GM19351 (cell line): ENCODE measurements at regions not wholly inside any gene's neighbourhood (a gene's known extent, or its start where the extent isn't known, plus 50 kb on each side); places are given as distances from the start of the nearest gene placed in this dataset.
"Not testable (repeated sequence)": the region's sequence is repeated elsewhere in the genome, so short reads cannot be mapped to it uniquely, and the experiment has no call there.

Experiments
- ATAC-seq: cut with Tn5 transposase; IDR thresholded peaks from one replicate; pipeline ENCODE4 v1.9.1; 2021; ENCODE audit warnings: mild to moderate bottlenecking, moderate library complexity; ENCODE audit not compliant: unreplicated experiment

GRCh38 chr9:124084087-124084486 is 72.5 kb downstream of the LHX2 start:
- no peak for ATAC-seq

DNA sequence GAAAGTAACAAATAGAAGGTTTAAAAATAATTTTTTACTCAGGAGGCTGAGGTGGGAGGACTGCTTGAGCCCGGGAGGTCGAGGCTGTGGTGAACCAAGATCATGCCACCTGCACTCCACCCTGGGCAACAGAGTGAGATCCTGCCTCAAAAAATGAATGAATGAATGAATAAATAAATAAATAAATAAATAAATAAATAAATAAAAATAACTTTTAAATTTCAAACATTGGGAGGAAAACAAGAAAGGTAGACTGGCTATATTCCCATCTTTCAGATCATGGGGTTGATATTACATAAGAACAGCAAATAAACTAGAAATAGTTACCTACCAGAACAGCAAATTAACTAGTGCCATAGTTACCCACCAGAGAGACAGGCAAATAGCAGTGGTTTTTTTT is 75.7 kb downstream of the LHX2 start:
- no peak for ATAC-seq

GRCh38 chr9:124088476-124088837 is 76.9 kb downstream of the LHX2 start:
- ATAC-seq = no peak

DNA sequence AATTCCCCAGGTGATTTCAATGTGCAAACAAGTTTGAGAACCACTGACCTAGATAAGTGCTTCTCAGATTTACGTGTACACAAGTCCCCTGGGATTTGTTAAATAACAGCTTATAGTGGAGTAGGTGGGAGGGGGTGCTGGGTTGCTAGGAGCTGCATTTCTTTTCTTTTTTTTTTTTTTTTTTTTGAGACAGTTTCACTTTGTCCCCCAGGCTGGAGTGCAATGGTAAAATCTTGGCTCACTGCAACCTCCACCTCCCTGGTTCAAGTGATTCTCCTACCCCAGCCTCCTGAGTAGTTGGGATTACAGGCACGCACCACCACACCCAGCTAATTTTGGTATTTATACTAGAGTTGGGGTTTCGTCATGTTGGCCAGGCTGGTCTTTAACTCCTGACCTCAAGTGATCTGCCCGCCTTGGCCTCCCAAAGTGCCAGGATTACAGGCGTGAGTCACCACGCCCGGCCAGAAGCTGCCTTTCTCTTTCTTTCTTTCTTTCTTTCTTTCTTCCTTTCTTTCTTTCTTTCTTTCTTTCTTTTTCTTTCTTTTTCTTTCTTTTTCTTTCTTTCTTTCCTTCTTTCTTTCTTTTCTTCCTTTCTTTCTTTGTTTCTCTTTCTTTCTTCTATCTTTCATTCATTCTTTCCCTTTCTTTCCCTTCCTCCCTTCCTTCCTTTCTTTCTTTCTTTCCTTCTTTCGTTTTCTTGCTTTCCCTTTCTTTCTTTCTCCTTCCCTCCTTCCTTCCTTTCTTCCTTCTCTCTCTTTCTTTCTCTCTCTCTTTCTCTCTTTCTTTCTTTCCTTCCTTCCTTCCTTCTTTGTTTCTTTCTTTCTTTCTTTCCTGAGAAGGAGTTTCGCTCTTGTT is 78.3 kb downstream of the LHX2 start:
- not testable (repeated sequence) for ATAC-seq

DNA sequence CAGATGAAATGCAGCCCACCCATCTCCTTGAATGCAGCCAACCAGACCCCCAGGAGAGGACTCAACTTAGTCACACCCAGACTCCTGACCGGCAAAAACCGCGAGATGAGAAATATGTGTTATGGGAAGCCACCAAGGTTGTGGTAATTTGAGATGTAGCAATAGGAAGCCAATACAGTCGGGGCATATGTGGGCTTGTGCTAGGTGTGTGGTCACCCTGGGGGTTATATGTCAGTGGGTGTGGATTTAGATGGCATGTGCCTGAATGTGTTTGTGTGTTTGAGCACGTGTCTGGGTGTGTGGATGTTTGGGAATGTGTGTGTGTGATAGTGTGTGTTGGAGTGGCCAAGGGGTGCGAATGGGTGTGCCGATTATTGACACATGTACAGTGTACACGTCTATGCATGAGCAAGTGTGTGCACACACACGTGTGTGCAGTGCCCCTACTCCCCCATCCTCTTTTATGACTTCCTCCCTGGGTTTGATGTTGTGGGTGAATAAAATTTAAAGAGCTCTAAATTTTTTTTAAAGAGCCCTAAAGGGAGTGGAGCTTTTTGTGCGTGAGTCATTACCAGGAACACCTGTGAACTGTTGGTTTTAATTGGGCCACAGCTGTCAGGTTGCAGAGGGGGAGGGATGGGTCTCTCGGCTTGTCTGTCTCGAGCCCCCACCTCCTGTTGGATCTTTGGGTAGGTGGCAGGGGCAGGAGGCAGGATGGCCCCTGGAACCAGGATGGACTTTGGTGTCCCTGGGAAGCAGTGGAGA is 86.8 kb downstream of the LHX2 start:
- ATAC-seq = no peak

- ATAC-seq = no peak
Measured at GRCh38 chr9:124099860-124100259, 88.3 kb downstream of the LHX2 start.

GRCh38 chr9:124101215-124101968 is 89.8 kb downstream of the LHX2 start:
- no peak for ATAC-seq

DNA sequence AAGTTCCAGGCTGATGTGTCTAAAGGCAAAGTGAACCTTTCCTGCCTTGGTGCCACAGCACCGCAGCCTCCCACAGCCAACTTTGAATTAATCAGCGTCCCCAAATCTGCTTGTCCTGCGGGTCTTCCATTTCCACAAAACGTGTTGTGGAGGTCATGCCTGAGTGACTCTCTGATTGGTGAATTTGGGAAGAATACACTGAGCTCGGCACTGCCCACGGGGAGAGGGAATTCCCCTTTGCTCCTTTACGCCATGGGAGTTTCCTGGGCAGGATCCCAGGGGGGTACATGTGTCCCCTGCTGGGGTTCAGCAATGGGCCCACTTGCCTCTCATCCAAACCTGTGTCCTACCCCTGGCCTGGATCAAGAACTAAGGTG is 90.4 kb downstream of the LHX2 start:
- ATAC-seq = no peak

GRCh38 chr9:124102363-124102762 is 90.8 kb downstream of the LHX2 start:
- no peak for ATAC-seq

GRCh38 chr9:124105266-124105665 is 93.7 kb downstream of the LHX2 start:
- no peak for ATAC-seq

GRCh38 chr9:124108216-124108615 is 96.6 kb downstream of the LHX2 start:
- no peak for ATAC-seq

GRCh38 chr9:124110307-124110915 is 98.8 kb downstream of the LHX2 start:
- ATAC-seq = no peak

- no peak for ATAC-seq
Measured at GRCh38 chr9:124116683-124117363, 105.3 kb downstream of the LHX2 start.

DNA sequence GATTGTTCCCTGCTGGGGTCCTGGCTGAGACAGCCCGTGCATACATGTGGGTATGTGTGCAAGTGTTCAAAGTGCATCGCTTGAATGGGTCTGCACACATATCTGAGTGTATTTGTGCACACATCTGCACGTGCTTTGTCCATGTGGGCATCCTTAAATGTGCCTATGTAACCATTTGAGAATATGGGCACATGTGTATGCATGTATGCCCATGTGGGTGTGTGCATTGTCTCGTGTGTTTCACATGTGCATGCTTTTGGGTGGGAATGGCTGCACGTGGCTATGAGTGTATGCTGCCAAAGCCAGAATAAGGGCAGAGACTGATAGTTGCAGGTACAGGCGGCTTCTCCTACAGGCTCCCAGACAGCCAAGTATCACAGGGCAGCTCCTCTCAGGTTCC is 107.3 kb downstream of the LHX2 start:
- ATAC-seq = no peak

GRCh38 chr9:124120272-124120671 is 108.7 kb downstream of the LHX2 start:
- no peak for ATAC-seq

DNA sequence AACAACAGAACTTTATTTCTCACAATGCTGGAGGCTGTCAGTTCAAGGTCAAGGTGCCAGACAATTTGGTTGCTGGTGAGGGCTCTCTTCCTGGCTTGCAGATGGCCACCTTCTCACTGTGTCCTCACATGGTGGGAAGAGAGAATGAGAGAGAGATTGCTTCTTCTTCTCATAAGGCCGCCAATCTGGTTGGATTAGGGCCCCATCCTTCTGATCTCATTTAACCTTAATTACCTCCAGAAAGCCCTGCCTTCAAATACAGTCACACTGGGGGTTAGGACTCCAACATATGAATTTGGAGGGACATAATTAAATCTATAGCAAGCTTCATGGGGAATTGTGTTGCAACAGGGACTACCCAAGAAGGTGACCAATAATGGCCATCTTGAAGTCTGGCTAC is 110.2 kb downstream of the LHX2 start:
- ATAC-seq = no peak

DNA sequence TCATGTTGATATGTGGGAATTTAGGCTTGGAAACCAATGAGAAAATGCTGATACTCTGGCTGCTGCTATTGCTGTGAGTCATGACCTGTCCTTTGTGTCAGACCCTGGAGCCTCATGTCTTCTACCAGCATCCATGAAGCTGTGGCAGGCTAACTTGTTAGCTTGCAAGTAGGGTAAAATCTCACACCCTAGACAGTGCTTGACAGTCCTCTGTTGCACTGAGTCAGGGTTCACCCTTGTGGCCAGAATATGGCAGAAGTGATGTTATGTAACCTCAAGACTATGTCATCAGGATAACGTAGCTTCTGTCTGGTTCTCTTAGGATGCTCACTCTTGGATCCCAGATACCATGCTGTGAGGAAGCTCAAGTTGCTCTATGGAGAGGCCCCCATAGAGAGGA is 110.8 kb downstream of the LHX2 start:
- ATAC-seq = no peak

GRCh38 chr9:124122813-124123462 is 111.4 kb downstream of the LHX2 start:
- no peak for ATAC-seq

- not testable (repeated sequence) for ATAC-seq
Measured at GRCh38 chr9:124123621-124124020, 112.1 kb downstream of the LHX2 start.
